CD4-positive, alpha-beta memory T cell (primary cell): ENCODE measurements at regions not wholly inside any gene's neighbourhood (a gene's known extent, or its start where the extent isn't known, plus 50 kb on each side); places are given as distances from the start of the nearest gene placed in this dataset.

Experiments
- CTCF ChIA-PET: fragments of 350-600 bp; sonication (Branson Sonifier 250); formaldehyde crosslinking; loops from one replicate; lab custom pipeline; 2021; ENCODE audit warnings: inconsistent platforms; ENCODE audit not compliant: partially characterized antibody; lab: Charles Lee
- POLR2A ChIA-PET: fragments of 350-600 bp; sonication (Branson Sonifier 250); formaldehyde crosslinking; loops from one replicate; lab custom pipeline; 2021; ENCODE audit not compliant: partially characterized antibody; lab: Charles Lee
- DNase-seq, 5 donors: peaks; one replicate each; pipeline versions ENCODE4 v3.0.0 to v3.0.0-alpha.2; 2020 to 2022; ENCODE audit warnings: mixed read lengths in 1 of 5
- H3K27ac ChIP-seq: one replicate; pipeline ENCODE4 v1.7.0; 2013; ENCODE audit warnings: low read depth, low read length
- H3K27me3 ChIP-seq: 2 replicates; pipeline ENCODE4 v1.7.0; 2013; ENCODE audit warnings: mild to moderate bottlenecking, low read length, moderate library complexity; ENCODE audit not compliant: insufficient read depth
- H3K36me3 ChIP-seq: 2 replicates; pipeline ENCODE4 v1.7.0; 2013; ENCODE audit warnings: mild to moderate bottlenecking, low read length, moderate library complexity; ENCODE audit not compliant: insufficient read depth
- H3K4me1 ChIP-seq: 2 replicates; pipeline ENCODE4 v1.7.0; 2013; ENCODE audit warnings: mild to moderate bottlenecking, low read length, moderate library complexity; ENCODE audit not compliant: insufficient read depth
- H3K4me3 ChIP-seq, 2 donors: one replicate each; pipeline ENCODE4 v1.7.0; 2013; ENCODE audit warnings: low read length in 2 of 2, mild to moderate bottlenecking in 1 of 2
- H3K9me3 ChIP-seq, 2 donors: one replicate each; pipeline ENCODE4 v1.7.0; 2013; ENCODE audit warnings: low read length in 2 of 2, control low read depth in 1 of 2; ENCODE audit not compliant: control insufficient read depth in 1 of 2
- H3K27ac Mint-ChIP-seq, 7 donors: one replicate each; pipeline ENCODE4 v1.8.0; 2020 to 2021; ENCODE audit warnings: mixed read lengths in 7 of 7, mild to moderate bottlenecking in 6 of 7, inconsistent platforms in 3 of 7, moderate library complexity in 3 of 7
- H3K27me3 Mint-ChIP-seq, 2 donors: one replicate each; pipeline ENCODE4 v1.8.0; 2020 to 2021; ENCODE audit warnings: mixed read lengths in 2 of 2
- H3K36me3 Mint-ChIP-seq, 2 donors: one replicate each; pipeline ENCODE4 v1.8.0; 2020 to 2021; ENCODE audit warnings: mixed read lengths in 2 of 2, inconsistent platforms in 1 of 2, mild to moderate bottlenecking in 1 of 2
- H3K4me1 Mint-ChIP-seq, 4 donors: one replicate each; pipeline ENCODE4 v1.8.0; 2020 to 2021; ENCODE audit warnings: mixed read lengths in 4 of 4, mild to moderate bottlenecking in 1 of 4
- H3K4me3 Mint-ChIP-seq, 8 donors: one replicate each; pipeline ENCODE4 v1.8.0; 2020 to 2021; ENCODE audit warnings: mixed read lengths in 8 of 8, mild to moderate bottlenecking in 7 of 8, moderate library complexity in 6 of 8, inconsistent platforms in 3 of 8
- H3K9me3 Mint-ChIP-seq, 8 donors: one replicate each; pipeline ENCODE4 v1.8.0; 2020 to 2021; ENCODE audit warnings: mixed read lengths in 8 of 8, mild to moderate bottlenecking in 5 of 8, inconsistent platforms in 3 of 8, moderate library complexity in 1 of 8
- intact Hi-C: fragments of 100-400 bp; cut with micrococcal nuclease; formaldehyde crosslinking; loops from one replicate; pipeline ENCODE4 v1.15.1; 2023

DNA sequence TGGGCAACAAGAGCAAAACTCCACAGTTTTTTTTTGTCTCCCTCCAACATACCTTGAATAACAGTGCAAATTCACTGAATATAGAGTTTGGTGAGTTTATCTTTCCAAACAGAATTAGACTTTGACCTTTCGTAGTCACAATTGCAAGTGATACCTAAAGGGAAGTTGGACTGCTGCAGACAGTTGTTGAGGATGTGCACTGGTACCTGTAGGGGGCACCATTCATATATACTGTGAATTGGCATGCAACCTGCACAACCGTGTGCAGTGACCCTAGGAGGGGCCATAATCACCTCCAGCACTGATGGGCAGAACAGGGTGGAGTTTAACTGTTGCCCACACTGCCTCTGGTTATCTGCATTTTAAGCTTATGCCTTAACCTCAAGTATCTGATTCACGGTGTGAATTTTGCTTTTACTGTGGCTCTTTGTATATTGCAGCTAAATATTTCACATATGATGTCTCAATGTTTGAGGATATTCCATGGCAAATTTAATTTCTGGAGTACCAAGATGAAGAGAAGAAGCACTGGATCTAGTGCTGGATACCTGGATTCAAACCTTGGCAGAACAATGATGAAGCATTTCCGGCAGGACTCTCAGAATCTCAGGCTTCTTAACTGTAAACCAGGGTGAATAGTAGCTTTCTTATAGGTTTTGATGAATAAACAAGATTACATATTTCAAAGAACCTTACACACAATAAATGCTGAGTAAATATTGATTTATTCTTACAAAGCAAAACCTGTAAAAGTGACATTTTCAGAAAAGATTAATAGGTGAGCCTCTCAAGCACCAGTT lies 144.3 kb downstream of the ACTBL2 start:
- ChIA-PET CTCF (interaction anchor here (1.1 to 3.5 kb wide), 8 partner anchors 10 to 1123 kb away, joined by 3 to 16 read pairs (median 5); no protein-coding TSS in a partner anchor), POLR2A (interaction anchor here (0.7 kb wide), 1 partner anchor 875 kb away, joined by 5 read pairs; no protein-coding TSS in a partner anchor)
- intact Hi-C loops: no loop called here

DNA sequence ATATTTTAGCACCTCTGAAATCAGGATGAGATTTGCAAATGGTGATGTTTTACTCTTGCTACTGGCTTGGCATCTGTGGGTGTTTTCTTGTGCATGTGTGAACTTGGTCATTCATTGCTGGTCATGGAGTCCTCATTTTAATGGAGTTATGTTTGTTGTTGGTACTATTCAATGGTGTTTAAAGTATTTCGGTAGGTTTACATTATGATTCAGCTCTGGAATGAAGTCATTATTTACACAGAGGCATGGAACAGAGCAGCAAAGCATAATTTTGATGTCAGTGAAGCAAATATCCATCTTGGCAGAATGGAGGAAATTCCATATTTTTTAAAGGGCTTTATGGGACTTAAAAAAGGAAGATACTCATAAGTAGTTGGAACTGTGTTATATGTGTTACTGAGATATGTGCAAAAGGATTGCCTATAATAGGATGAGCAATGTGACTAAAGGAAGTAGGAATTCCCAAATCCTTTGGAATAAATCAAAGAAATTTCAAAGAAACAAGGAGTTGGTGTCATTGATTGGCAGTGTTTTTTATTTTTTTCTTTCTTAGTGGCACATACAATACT lies 147.4 kb downstream of the ACTBL2 start:
- intact Hi-C loops: no loop called here
- H3K4me3 Mint-ChIP-seq: no peak overlapping the region
- no peak overlapping the region for H3K27ac ChIP-seq
- no peak for DNase-seq
- no peaks in the 10 kb centered on the region for H3K9me3 Mint-ChIP-seq
- H3K36me3 ChIP-seq: no peaks in the 10 kb centered on the region
- no peaks in the 10 kb centered on the region for H3K4me1 Mint-ChIP-seq
- no peaks in the 10 kb centered on the region for H3K27me3 ChIP-seq
- no peaks in the 10 kb centered on the region for H3K36me3 Mint-ChIP-seq
- H3K4me3 ChIP-seq: no peak overlapping the region
- POLR2A ChIA-PET: no interaction called here
- H3K27ac Mint-ChIP-seq: no peak overlapping the region
- peaks cover 0 to 4% of the 10 kb centered on the region in 2 donors for H3K27me3 Mint-ChIP-seq
- CTCF ChIA-PET: no interaction called here
- no peaks in the 10 kb centered on the region for H3K9me3 ChIP-seq
- H3K4me1 ChIP-seq: no peaks in the 10 kb centered on the region

More for the DNA sequence above, 144.3 kb downstream of the ACTBL2 start:
- Histone ChIP-seq H3K27me3 (no peaks in the 10 kb centered on the region), H3K4me1 (no peaks in the 10 kb centered on the region), H3K9me3 (no peaks in the 10 kb centered on the region), H3K36me3 (no peaks in the 10 kb centered on the region), H3K27ac (no peak overlapping the region), H3K4me3 (no peak overlapping the region)
- H3K36me3 Mint-ChIP-seq: no peaks in the 10 kb centered on the region
- no peaks in the 10 kb centered on the region for H3K4me1 Mint-ChIP-seq
- H3K4me3 Mint-ChIP-seq: no peak overlapping the region
- peaks cover 0 to 2% (median 0%) of the 10 kb centered on the region in 8 donors for H3K9me3 Mint-ChIP-seq
- peak in 2 of 5 donors; percentile 2 to 5 for DNase-seq
- no peaks in the 10 kb centered on the region for H3K27me3 Mint-ChIP-seq
- no peak overlapping the region for H3K27ac Mint-ChIP-seq

DNA sequence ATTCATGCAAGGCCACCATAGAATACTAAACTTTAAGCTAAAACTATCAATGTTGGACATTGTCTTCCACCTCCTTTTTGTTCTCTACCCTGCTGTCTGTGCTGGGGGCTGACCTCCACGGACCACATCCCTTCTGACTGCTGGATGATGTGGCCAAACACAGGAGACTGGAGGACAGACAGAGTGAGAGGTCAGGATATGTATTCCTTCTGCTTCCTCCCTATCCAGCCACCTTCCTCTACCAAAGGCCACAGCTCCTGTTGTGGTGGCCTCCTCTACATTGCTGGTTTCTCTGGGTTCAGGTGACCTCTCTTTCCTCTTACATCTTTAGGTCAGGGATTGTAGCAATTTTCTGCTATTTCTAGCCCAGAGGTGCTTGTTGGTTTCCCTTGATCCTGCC lies 148.1 kb downstream of the ACTBL2 start:
- no peaks in the 10 kb centered on the region for H3K27me3 ChIP-seq
- H3K4me3 ChIP-seq: no peak overlapping the region
- no peaks in the 10 kb centered on the region for H3K36me3 ChIP-seq
- ChIA-PET POLR2A (no interaction called here), CTCF (interaction anchor here (0.7 kb wide), 1 partner anchor 12 kb away, joined by 3 read pairs; no protein-coding TSS in a partner anchor)
- no peaks in the 10 kb centered on the region for H3K4me1 ChIP-seq
- H3K9me3 ChIP-seq: no peaks in the 10 kb centered on the region
- no peaks in the 10 kb centered on the region for H3K9me3 Mint-ChIP-seq
- no peaks in the 10 kb centered on the region for H3K36me3 Mint-ChIP-seq
- no peak overlapping the region for H3K4me3 Mint-ChIP-seq
- H3K4me1 Mint-ChIP-seq: no peaks in the 10 kb centered on the region
- H3K27ac Mint-ChIP-seq: no peak overlapping the region
- intact Hi-C loops: no loop called here
- DNase-seq: no peak
- H3K27ac ChIP-seq: no peak overlapping the region
- H3K27me3 Mint-ChIP-seq: peaks cover 0 to 4% of the 10 kb centered on the region in 2 donors

DNA sequence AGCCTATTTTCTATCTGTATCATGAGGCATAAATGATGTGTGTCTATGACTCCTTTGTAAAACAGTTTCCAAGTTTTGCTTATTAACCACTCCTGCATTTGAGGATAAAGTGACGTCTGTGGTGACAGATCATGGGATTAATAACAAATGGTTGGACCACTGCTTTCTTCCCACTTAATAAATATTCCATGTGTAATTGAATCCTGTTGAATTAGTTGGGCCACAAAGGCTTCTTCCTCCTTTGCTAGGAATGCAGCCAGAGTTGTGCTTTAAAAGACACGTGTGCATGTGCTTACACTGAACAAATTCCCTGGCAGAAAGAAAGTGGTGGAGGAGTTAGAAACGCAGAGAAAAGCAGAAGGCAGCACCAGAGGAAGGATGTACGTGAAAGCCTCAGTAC lies 150.2 kb downstream of the ACTBL2 start:
- H3K27me3 ChIP-seq: no peaks in the 10 kb centered on the region
- H3K4me3 ChIP-seq: no peak overlapping the region
- H3K36me3 ChIP-seq: no peaks in the 10 kb centered on the region
- ChIA-PET CTCF (no interaction called here), POLR2A (no interaction called here)
- H3K36me3 Mint-ChIP-seq: no peaks in the 10 kb centered on the region
- H3K9me3 ChIP-seq: no peaks in the 10 kb centered on the region
- no peak overlapping the region for H3K27ac Mint-ChIP-seq
- no peaks in the 10 kb centered on the region for H3K9me3 Mint-ChIP-seq
- no peak overlapping the region for H3K27ac ChIP-seq
- H3K4me1 ChIP-seq: no peaks in the 10 kb centered on the region
- peaks cover 0 to 4% of the 10 kb centered on the region in 2 donors for H3K27me3 Mint-ChIP-seq
- H3K4me3 Mint-ChIP-seq: no peak overlapping the region
- no peak for DNase-seq
- intact Hi-C loops: no loop called here
- no peaks in the 10 kb centered on the region for H3K4me1 Mint-ChIP-seq

DNA sequence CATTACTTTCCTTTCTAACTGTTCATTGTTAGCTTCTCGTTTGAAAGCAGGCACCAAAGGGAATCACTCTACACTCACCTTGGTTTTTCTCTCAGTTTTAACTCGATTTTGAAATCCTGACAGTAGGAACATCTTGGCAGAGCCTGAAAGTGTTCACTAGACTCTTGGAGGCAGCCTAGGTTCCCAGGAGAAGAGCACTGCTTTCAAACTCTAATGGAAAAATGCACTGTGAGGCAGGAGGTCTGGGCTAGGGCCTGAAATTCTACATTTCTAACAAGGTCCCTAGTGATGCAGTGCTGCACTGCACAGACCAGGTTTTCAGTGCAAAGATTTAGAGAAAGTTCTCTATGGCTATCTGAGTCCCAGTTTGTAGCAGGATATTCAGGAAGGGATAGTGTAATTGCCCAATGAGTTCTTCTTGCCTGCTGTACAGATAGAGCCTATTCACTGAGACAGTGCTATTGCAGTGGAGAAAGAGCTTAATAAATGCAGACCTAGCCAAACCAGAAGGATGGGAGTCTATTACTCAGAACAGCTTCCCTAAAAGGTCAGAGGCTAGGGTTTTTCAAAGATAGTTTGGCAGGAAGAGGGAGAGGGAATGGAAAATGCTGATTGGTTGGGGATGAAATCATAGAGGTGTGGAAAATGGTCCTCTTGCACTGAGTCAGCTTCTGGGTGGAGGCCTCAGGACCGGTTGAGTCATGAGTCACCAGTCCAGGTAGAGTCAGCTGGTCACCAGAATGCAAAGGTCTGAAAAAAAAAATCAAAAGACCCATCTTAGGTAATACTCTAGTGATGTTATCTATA lies 153.9 kb downstream of the GPBP1 start:
- Histone ChIP-seq H3K27ac (no peak overlapping the region), H3K27me3 (no peaks in the 10 kb centered on the region), H3K36me3 (no peaks in the 10 kb centered on the region), H3K4me3 (no peak overlapping the region), H3K4me1 (no peaks in the 10 kb centered on the region), H3K9me3 (no peaks in the 10 kb centered on the region)
- Mint-ChIP-seq H3K27ac (no peak overlapping the region), H3K27me3 (peaks cover 0 to 4% of the 10 kb centered on the region in 2 donors), H3K4me1 (peaks cover 0 to 5% (median 1%) of the 10 kb centered on the region in 4 donors), H3K36me3 (no peaks in the 10 kb centered on the region), H3K4me3 (no peak overlapping the region), H3K9me3 (peaks cover 0 to 5% (median 0%) of the 10 kb centered on the region in 8 donors)
- CTCF ChIA-PET: interaction anchor here (0.8 to 1.4 kb wide), 2 partner anchors 14 to 30 kb away, joined by 3 to 4 read pairs; no protein-coding TSS in a partner anchor
- intact Hi-C loops: no loop called here
- DNase-seq: no peak
- POLR2A ChIA-PET: no interaction called here

DNA sequence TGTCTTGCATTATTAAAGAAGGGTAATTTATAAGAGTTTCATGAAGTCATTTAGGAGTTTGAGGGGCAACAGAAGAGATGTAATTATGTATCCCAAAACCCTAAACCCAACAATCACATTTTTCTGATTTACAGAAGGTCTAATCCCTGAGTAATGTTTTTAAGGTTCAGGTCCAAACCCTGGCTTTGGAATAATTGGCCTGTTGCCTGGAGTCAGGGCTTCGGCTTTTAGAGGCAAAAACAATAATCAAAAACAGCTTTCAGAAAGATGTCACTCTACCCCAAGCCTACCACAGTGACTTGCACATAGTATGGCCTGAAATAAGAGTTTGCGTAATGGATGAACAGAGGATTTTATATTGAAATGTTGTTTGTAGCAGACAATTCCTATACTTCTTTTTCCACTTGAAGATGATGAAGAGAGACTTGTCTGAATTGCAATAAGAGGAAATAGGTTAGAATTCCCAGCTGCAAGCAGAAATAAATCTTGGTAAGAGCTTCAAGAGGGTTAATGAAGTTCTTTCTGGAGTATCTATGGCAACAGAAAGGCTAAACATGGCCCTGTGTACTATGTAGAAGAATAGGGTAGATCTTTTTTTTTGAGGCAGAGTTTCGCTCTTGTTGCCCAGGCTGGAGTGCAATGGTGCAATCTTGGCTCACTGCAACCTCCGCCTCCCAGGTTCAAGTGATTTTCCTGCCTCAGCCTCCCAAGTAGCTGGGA lies 152.0 kb downstream of the GPBP1 start:
- Histone ChIP-seq H3K4me3 (no peak overlapping the region), H3K27ac (no peak overlapping the region), H3K27me3 (no peaks in the 10 kb centered on the region), H3K4me1 (no peaks in the 10 kb centered on the region), H3K36me3 (no peaks in the 10 kb centered on the region), H3K9me3 (no peaks in the 10 kb centered on the region)
- H3K27ac Mint-ChIP-seq: no peak overlapping the region
- H3K27me3 Mint-ChIP-seq: peaks cover 4 to 8% of the 10 kb centered on the region in 2 donors
- intact Hi-C loops: no loop called here
- POLR2A ChIA-PET: no interaction called here
- CTCF ChIA-PET: interaction anchor here (0.9 to 1.1 kb wide), 2 partner anchors 14 to 1136 kb away, joined by 3 read pairs; no protein-coding TSS in a partner anchor
- DNase-seq: no peak
- no peak overlapping the region for H3K4me3 Mint-ChIP-seq
- no peaks in the 10 kb centered on the region for H3K36me3 Mint-ChIP-seq
- peaks cover 0 to 5% (median 0%) of the 10 kb centered on the region in 8 donors for H3K9me3 Mint-ChIP-seq
- H3K4me1 Mint-ChIP-seq: peaks cover 0 to 5% (median 1%) of the 10 kb centered on the region in 4 donors
